H1 (cell line): ENCODE measurements at regions not wholly inside any gene's neighbourhood (a gene's known extent, or its start where the extent isn't known, plus 50 kb on each side); places are given as distances from the start of the nearest gene placed in this dataset.

Experiments used
- CREB1 ChIP-seq: IDR thresholded peaks from 2 replicates; pipeline ENCODE4 v1.6.1; 2012; ENCODE audit warnings: inconsistent platforms
- EP300 ChIP-seq, 2 experiments: IDR thresholded peaks; 1 replicate in 1 of 2; 2 replicates in 1 of 2; pipeline ENCODE4 v1.6.1; 2011 to 2012; ENCODE audit warnings: low read depth in 2 of 2, low read length in 2 of 2, mild to moderate bottlenecking in 2 of 2, borderline replicate concordance in 1 of 2, inconsistent platforms in 1 of 2, moderate library complexity in 1 of 2
- EZH2 ChIP-seq: fragments of 200-600 bp; sonication (generic); IDR thresholded peaks from 2 replicates; pipeline ENCODE4 v1.7.1; 2012; ENCODE audit warnings: low read depth, mild to moderate bottlenecking, moderate library complexity, low read length, inconsistent platforms; ENCODE audit not compliant: severe bottlenecking
- FOSL1 ChIP-seq: IDR thresholded peaks from 2 replicates; pipeline ENCODE4 v1.6.1; 2011; ENCODE audit warnings: mild to moderate bottlenecking, low read depth, low read length, moderate library complexity; ENCODE audit not compliant: insufficient read depth
- HDAC6 ChIP-seq: IDR thresholded peaks from one replicate; pipeline ENCODE4 v1.7.1; 2012; ENCODE audit warnings: low read depth, mild to moderate bottlenecking, inconsistent platforms, low read length, moderate library complexity
- KDM1A ChIP-seq: fragments of 200-600, 300-600 bp; sonication (generic); IDR thresholded peaks from 2 replicates; pipeline ENCODE4 v1.7.1; 2016; ENCODE audit warnings: mild to moderate bottlenecking, low read length, borderline replicate concordance
- POLR2A ChIP-seq, 2 experiments: IDR thresholded peaks; 1 replicate in 1 of 2; 2 replicates in 1 of 2; pipeline ENCODE4 v1.6.1; 2011; ENCODE audit warnings: low read depth in 2 of 2, low read length in 2 of 2, mild to moderate bottlenecking in 2 of 2; ENCODE audit errors: control extremely low read depth in 1 of 2
- SIN3A ChIP-seq, 2 experiments: IDR thresholded peaks in 1 of 2; conservative IDR thresholded peaks in 1 of 2; 2 replicates each; pipeline ENCODE4 v1.6.1; 2011 to 2012; ENCODE audit warnings: low read length in 2 of 2, improper control_type of control experiment in 1 of 2, low read depth in 1 of 2, mild to moderate bottlenecking in 1 of 2
- SIRT6 ChIP-seq: IDR thresholded peaks from one replicate; pipeline ENCODE4 v1.7.1; 2012; ENCODE audit warnings: low read length, inconsistent platforms
- TEAD4 ChIP-seq: IDR thresholded peaks from 2 replicates; pipeline ENCODE4 v1.6.1; 2012; ENCODE audit warnings: low read depth, low read length, inconsistent platforms, mixed read lengths
- ZNF274 ChIP-seq: IDR thresholded peaks from 2 replicates; pipeline ENCODE4 v1.7.0; 2012; ENCODE audit warnings: low read length, borderline replicate concordance; ENCODE audit errors: extremely low read depth
- TF ChIP-seq, protein P1 (sequence below), 3 experiments: IDR thresholded peaks; 1 replicate in 2 of 3; 2 replicates in 1 of 3; pipeline versions ENCODE4 v1.5.1 to v1.6.1; 2011; ENCODE audit warnings: low read length in 3 of 3, mild to moderate bottlenecking in 3 of 3, inconsistent platforms in 2 of 3, low read depth in 1 of 3, moderate library complexity in 1 of 3; ENCODE audit not compliant: insufficient read depth in 1 of 3; ENCODE audit errors: control extremely low read depth in 1 of 3
- TF ChIP-seq, protein P2 (sequence below): IDR thresholded peaks from 2 replicates; pipeline ENCODE4 v1.6.1; 2011; ENCODE audit warnings: low read depth, mild to moderate bottlenecking, low read length; ENCODE audit not compliant: insufficient read depth

DNA sequence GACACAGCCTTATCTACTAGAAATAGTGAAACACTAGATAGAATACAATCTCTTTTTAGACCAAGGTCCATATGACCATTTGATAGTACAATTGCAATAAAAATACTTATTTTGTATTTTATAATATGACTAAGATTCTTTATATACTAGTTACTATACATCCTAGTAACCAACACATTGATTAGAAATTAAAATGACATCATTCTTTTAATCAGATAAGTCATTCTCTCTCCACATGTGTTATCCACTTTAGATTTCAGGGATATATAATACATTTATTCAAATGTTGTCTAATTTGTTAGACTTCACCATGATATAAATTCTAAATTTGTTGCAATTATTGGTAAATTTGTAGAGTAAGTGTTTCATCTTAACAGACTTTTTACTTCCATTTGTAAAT lies 276.2 kb upstream of the DPH6 start:
- TF ChIP-seq, protein P1, sequence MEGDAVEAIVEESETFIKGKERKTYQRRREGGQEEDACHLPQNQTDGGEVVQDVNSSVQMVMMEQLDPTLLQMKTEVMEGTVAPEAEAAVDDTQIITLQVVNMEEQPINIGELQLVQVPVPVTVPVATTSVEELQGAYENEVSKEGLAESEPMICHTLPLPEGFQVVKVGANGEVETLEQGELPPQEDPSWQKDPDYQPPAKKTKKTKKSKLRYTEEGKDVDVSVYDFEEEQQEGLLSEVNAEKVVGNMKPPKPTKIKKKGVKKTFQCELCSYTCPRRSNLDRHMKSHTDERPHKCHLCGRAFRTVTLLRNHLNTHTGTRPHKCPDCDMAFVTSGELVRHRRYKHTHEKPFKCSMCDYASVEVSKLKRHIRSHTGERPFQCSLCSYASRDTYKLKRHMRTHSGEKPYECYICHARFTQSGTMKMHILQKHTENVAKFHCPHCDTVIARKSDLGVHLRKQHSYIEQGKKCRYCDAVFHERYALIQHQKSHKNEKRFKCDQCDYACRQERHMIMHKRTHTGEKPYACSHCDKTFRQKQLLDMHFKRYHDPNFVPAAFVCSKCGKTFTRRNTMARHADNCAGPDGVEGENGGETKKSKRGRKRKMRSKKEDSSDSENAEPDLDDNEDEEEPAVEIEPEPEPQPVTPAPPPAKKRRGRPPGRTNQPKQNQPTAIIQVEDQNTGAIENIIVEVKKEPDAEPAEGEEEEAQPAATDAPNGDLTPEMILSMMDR (IDR thresholded peaks at IDR 0.05; ENCODE audit: control extremely low read depth in 1 of 3, insufficient read depth in 1 of 3, low read depth in 1 of 3, low read length in 3 of 3): no peak
- TF ChIP-seq HDAC6: no peak
- TF ChIP-seq POLR2A (IDR thresholded peaks at IDR 0.05; ENCODE audit: control extremely low read depth in 1 of 2, low read depth in 2 of 2, low read length in 2 of 2): no peak
- TF ChIP-seq, protein P2, sequence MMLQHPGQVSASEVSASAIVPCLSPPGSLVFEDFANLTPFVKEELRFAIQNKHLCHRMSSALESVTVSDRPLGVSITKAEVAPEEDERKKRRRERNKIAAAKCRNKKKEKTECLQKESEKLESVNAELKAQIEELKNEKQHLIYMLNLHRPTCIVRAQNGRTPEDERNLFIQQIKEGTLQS: no peak
- no peak for TF ChIP-seq EZH2
- no peak for TF ChIP-seq KDM1A
- TF ChIP-seq ZNF274: no peak
- no peak for TF ChIP-seq EP300 (IDR thresholded peaks at IDR 0.05; ENCODE audit: borderline replicate concordance in 1 of 2, low read depth in 2 of 2, low read length in 2 of 2)
- no peak for TF ChIP-seq SIN3A (conservative IDR thresholded peaks at IDR 0.05 in 1 of 2, IDR thresholded peaks at IDR 0.05 in 1 of 2; ENCODE audit: low read depth in 1 of 2, low read length in 2 of 2)
- no peak for TF ChIP-seq SIRT6
- no peak for TF ChIP-seq CREB1
- TF ChIP-seq TEAD4: no peak
- no peak for TF ChIP-seq FOSL1
